HG03095 (cell line): ENCODE measurements at regions not wholly inside any gene's neighbourhood (a gene's known extent, or its start where the extent isn't known, plus 50 kb on each side); places are given as distances from the start of the nearest gene placed in this dataset.

Experiments used
- ATAC-seq: cut with Tn5 transposase; IDR thresholded peaks from one replicate; pipeline ENCODE4 v1.9.1; 2021; ENCODE audit warnings: moderate library complexity; ENCODE audit not compliant: unreplicated experiment

DNA sequence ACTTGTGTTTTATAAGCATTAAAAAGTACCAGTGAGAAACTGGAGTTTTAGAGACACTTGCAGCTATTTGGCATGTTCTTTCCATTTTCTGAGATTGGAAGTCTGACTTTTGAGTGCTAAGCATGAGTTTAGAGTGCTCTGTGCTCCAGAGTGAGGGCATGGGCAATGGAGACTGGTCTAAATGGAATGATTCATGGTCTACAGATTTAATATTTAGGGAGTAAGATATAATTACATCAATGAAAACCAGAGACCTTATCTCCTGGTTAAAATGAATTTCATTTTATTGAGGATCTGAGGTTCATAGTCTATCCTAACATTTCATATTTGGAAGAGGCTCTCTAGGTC is 135.9 kb upstream of the RPS23 start:
- no peak for ATAC-seq

DNA sequence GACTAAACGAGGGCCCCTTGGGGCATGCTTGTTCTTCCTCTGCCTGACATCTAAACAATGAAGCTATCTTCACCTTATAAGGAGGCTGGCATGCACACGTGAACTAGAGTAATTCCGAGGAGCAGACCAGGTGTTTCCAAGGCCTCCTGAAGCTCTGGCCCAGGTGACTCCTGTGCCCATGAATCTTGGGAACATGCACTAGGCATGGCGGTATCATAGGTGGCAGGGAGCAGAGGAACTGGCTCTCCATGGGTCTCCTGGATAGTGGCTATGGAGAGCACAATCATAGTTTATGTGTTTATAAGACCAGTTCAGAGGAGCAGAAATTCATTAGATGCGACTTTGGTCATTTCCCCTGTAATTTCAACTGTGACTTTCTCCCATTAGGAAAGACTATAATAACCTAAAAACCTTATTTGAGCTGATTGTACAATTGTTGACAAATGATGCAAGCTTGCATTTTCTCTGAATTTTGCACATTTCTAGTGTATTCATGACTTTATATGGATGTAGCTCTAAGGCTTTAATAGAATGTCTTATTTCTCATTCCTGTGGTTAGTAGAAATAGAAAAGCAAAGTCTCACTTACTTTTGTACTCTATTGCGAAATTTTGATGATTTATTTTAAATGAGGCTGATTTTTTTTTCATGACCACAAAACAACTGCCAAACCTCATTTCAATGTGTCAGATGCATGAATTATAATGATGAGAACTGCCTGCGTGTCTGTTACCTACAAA is 135.3 kb upstream of the RPS23 start:
- ATAC-seq: no peak

DNA sequence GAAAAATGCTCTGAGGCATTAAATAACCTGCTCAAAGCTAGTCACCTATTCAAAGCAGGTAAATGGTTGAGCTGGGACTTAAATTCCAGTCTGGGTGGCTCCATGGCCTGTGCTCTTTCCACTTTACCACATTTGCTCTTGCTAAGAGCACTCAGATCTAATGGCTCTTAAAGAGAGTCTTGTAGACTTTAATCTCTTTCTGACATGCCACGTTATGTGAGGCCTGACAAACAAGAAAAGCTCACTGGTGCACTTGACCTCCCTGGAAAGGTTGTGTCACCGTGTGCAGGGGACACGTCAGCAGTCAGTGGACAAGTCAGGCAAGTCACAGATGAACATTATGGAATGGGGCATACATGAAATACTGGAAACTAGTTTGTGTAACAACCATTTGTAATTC is 129.9 kb upstream of the RPS23 start:
- no peak for ATAC-seq

DNA sequence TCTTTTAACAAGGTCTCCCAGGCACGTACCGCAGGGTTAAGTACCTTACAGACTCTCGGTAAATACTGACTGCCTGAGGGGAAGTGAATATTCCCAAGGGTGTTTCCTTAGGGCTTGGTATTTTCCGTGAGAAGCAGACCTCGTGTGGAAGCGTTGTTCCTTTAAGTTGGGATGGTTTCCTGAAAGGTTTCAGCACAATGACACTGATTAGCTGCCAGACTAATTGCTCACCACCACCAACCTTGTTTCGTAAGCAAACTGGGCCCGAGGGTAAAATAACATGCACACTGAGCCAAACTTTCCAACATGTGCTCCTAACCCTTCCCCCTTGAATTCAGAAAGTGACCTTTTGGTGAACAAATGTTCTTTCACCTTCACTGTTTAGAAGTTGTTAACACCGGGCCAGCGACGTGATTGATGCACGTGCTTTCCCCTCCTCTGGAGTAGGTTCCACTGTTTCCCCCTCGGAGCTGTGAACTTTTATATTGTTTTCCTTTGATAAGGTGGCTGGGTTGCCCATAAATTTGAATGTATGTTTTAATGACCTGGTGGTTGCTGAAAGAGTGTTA is 128.1 kb upstream of the RPS23 start:
- no peak for ATAC-seq

DNA sequence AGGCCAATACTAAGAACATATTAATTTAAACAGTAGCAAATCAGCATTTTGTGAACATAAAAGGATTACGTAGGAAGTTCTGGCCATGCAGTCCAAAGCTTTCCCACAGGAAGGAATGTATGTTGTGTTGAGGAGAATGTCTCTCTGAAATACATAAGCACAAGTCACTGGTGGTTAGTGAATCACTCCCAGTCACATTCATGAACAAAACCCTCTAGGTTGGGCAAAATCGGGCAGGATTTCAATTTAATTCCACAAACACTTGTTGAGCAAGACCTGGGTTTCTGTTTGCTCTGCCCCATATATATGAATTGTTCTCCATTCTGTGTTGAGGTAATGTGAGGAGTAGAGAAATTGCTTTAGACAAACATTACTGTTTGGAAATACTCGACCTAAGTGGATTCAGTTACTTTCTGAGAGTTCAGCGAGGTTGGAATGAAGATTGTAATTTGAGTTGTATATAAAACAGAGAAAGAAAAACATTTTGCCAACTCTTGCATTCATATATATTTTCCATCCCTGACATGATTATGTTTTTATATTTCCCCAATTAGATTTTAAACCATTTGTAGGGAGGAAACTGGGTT is 127.6 kb upstream of the RPS23 start:
- no peak for ATAC-seq

DNA sequence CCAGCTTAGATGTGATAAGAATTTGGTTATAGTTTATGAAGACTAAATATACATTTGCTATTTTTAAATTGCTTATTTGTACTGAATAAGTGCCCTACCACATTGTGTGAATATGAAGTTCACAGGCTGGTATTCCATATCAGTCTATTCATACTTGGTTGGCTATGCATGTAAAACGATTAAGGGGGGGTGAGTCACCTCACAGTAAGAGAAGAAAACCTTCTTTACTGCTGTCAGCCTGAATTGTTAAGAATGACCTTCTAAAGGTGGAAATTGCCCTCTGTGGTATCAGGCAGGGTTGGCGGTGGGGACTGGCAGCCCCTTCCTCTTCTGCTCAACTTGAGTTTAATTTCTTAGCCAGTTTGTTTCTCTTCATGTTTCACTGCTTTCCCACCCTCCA is 127.0 kb upstream of the RPS23 start:
- ATAC-seq: no peak

- no peak for ATAC-seq
Observed at GRCh38 chr5:82404382-82404945, 126.3 kb upstream of the RPS23 start.

GRCh38 chr5:82403724-82404123 is 125.6 kb upstream of the RPS23 start:
- ATAC-seq: no peak

GRCh38 chr5:82403026-82403425 is 124.9 kb upstream of the RPS23 start:
- no peak for ATAC-seq

GRCh38 chr5:82399111-82399510 is 121.0 kb upstream of the RPS23 start:
- no peak for ATAC-seq

GRCh38 chr5:82397741-82398320 is 119.7 kb upstream of the RPS23 start:
- ATAC-seq: no peak

GRCh38 chr5:82396871-82397514 is 118.8 kb upstream of the RPS23 start:
- no peak for ATAC-seq

DNA sequence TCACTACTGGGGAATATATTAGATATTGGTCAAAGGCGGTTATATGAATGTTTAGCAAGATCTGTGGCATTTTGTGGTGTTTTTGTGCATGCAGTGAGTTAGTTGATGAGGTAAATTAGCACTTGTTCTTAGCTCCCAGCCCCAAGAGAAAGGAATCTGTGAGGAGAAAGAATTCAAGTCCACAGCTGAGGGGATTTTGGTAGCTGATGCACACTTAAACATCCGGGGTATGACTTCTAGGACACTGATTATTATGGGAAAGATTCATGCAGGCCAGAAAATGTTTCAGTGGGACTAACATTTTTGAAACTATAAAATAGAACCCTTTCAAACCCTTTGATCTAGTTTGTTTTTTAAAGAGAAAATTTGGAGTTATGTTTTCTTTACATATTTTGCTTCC is 118.2 kb upstream of the RPS23 start:
- ATAC-seq: no peak

DNA sequence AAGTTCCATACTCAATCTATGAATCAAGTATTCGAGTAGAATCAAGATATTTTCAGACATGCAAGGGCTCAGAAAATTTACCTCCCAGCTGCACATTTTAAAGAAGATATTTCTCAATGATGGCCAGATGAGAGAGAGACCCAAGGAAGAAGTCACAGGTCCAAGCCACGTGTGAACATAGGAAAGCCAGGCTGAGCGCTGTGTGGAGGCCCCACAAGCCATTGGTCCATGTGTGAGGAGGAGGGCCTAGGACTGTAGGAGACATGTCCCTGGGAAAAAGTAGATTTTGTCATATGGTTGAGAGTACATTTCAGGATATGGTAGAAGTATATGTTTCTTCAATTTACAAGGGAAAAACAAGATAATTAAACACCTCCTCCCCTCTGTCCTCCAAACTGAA is 115.8 kb upstream of the RPS23 start:
- no peak for ATAC-seq

DNA sequence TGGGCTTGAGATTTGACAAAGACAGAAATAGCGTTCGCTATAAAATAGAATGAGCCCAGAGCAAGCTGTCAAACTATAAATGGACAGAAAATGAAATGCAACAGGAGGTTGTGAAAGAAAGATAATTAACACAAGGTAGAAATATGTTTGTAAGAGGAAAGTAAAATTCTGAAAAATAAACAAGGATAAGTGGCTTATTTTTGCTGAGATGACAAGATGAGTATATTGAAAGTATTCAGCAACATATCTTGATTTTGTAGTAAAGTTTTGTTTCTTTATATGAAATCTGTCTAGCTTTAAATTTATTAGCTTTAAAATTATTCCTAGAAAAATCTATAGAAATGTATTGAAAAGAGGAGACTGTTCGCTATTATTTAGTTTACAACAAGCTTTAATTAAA is 111.9 kb upstream of the RPS23 start:
- no peak for ATAC-seq

- no peak for ATAC-seq
Observed at GRCh38 chr5:82389347-82389746, 111.2 kb upstream of the RPS23 start.

GRCh38 chr5:82388181-82388580 is 110.0 kb upstream of the RPS23 start:
- no peak for ATAC-seq

DNA sequence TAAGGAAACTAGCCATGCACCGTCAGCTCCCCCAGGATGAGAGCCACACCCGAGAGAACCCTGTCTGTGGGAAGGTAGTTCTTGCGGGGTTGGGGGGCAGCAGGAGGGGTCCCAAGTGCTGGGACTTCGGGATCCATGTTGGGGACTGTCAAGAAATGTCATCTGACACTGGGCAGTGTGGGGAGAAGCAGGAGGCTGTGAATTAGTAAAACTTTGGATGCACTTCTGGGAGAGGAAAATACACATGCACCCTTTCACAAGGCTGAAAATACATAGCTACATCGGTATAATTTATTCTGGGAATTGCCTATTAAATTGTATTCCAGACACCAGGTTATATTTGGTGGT is 109.6 kb upstream of the RPS23 start:
- no peak for ATAC-seq

GRCh38 chr5:82387001-82387818 is 109.1 kb upstream of the RPS23 start:
- no peak for ATAC-seq

DNA sequence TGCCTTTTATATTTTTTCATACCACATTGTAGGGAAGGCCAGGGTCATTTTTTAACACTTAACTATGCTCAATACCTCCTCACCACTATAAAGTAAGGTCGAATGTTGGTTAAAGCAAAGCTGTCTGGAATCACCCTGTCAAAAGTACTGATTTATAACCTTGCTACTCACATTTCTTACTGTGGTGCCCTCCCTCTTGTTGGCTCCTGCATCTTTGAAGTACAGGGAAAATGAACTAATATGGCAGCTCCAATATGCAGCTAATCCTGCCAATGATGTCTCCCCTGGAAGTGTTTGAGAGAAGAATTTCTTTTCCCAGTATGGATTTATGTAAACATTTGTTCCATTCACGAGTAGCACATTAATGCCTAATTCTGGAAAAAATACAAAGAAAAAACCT is 108.4 kb upstream of the RPS23 start:
- no peak for ATAC-seq
